Natural killer cell treated with Interleukin-12 subunit alpha and Interleukin-12 subunit beta and Interleukin-15 and Interleukin-18, amount 100 ng/mL, for 72 hours (primary cell): ENCODE measurements at regions not wholly inside any gene's neighbourhood (a gene's known extent, or its start where the extent isn't known, plus 50 kb on each side); places are given as distances from the start of the nearest gene placed in this dataset.
A peak's percentile ranks its signal among the peaks of the same experiment; 100 is the strongest.

ENCODE experiments used
- ATAC-seq, 2 donors: fragments of 150-1000 bp; cut with Tn5 transposase in 1 of 2; sonication (Bioruptor Pico), chemical (Tn5 transposase) in 1 of 2; 2 replicates each; pipeline ENCODE4 v1.10.0; 2021
- DNase-seq: peaks from one replicate; pipeline ENCODE4 v3.0.0; 2022; ENCODE audit warnings: low spot score
- H3K27ac Mint-ChIP-seq, 2 donors: 1 replicate in 1 of 2; 2 replicates in 1 of 2; pipeline ENCODE4 v1.8.0; 2022; ENCODE audit warnings: mixed read lengths in 2 of 2, mild to moderate bottlenecking in 1 of 2, moderate library complexity in 1 of 2
- H3K27me3 Mint-ChIP-seq, 2 donors: 1 replicate in 1 of 2; 2 replicates in 1 of 2; pipeline ENCODE4 v1.8.0; 2022; ENCODE audit warnings: mixed read lengths in 2 of 2
- H3K36me3 Mint-ChIP-seq: one replicate; pipeline ENCODE4 v1.8.0; 2022; ENCODE audit warnings: mixed read lengths
- H3K4me1 Mint-ChIP-seq, 2 donors: 1 replicate in 1 of 2; 2 replicates in 1 of 2; pipeline ENCODE4 v1.8.0; 2022; ENCODE audit warnings: low read depth in 2 of 2, mixed read lengths in 2 of 2, mild to moderate bottlenecking in 1 of 2
- H3K4me3 Mint-ChIP-seq: one replicate; pipeline ENCODE4 v1.8.0; 2022; ENCODE audit warnings: mixed read lengths
- H3K9me3 Mint-ChIP-seq: 2 replicates; pipeline ENCODE4 v1.8.0; 2022; ENCODE audit warnings: mixed read lengths

DNA sequence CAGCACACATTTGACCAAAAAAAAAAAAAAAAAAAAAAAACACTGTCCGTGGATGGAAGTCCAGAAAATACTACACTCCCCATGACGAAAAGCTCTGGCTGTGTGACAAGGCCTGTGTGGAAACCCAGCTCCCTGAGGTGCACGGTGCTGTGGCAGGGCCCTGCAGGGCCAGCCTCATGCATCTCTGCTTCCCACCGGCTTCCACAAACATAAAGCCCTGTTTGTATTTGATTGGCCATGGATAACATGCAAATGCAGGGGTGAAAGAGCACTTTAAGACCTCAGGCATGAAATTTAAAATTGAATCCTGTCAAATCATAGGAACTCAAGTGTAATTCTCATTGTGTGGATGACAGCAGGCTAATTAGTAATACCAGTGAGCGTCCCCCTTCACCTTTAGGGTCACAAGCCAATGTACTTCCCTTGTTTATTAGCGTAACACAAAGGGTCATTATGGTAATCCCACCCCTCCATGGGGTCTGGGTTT, 757.2 kb downstream of the GALR1 start:
- no peaks in the 10 kb centered on the region for H3K4me1 Mint-ChIP-seq
- H3K9me3 Mint-ChIP-seq: peaks cover 8% of the 10 kb centered on the region
- DNase-seq (no peak), ATAC-seq (no peak)
- peaks cover 12 to 20% of the 10 kb centered on the region in 2 donors for H3K27me3 Mint-ChIP-seq
- no peak overlapping the region for H3K27ac Mint-ChIP-seq
- H3K36me3 Mint-ChIP-seq: no peaks in the 10 kb centered on the region
- H3K4me3 Mint-ChIP-seq: no peak overlapping the region

DNA sequence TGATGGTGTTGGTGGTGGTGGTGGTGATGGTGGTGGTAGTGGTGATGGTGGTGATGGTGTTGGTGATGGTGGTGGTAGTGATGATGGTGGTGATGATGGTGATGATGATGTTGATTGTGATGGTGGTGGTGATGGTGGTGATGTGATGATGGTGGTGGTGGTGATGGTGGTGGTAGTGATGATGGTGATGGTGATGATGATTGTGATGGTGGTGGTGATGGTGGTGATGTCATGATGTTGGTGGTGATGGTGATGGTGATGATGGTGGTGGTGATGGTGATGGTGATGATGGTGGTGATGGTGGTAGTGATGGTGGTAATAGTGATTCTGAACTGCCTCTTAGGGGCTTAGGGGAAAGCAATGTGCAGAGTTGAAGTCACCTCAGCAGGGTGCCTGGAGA, 760.7 kb downstream of the GALR1 start:
- H3K4me1 Mint-ChIP-seq: no peaks in the 10 kb centered on the region
- peaks cover 8% of the 10 kb centered on the region for H3K9me3 Mint-ChIP-seq
- no peak overlapping the region for H3K27ac Mint-ChIP-seq
- H3K27me3 Mint-ChIP-seq: peaks cover 9 to 13% of the 10 kb centered on the region in 2 donors
- ATAC-seq: no peak
- no peak for DNase-seq
- no peaks in the 10 kb centered on the region for H3K36me3 Mint-ChIP-seq
- H3K4me3 Mint-ChIP-seq: no peak overlapping the region

DNA sequence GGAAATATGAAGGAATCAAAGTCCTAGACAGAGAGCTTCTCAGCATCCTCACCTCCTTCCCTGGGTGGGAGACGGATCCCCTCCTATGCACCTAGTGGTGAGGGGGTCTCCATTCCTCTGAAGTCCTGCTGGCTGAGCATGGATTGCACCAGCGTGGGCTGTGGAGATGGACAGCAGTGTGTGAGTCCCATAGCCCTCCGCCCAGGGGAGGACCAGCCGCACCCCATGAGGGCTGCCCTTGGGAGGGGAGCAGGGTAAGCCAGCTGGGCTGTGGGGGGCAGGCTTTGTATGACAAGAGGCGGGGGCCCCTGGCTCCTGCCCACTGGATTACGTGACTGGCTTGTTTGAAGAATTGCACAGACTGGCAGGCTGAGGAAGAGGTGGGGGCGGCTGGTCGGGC, 768.2 kb downstream of the GALR1 start:
- Mint-ChIP-seq H3K27ac (no peak overlapping the region), H3K36me3 (no peaks in the 10 kb centered on the region), H3K9me3 (no peaks in the 10 kb centered on the region), H3K27me3 (no peaks in the 10 kb centered on the region), H3K4me3 (no peak overlapping the region), H3K4me1 (no peaks in the 10 kb centered on the region)
- ATAC-seq: peak; percentile 20 to 52
- no peak for DNase-seq

DNA sequence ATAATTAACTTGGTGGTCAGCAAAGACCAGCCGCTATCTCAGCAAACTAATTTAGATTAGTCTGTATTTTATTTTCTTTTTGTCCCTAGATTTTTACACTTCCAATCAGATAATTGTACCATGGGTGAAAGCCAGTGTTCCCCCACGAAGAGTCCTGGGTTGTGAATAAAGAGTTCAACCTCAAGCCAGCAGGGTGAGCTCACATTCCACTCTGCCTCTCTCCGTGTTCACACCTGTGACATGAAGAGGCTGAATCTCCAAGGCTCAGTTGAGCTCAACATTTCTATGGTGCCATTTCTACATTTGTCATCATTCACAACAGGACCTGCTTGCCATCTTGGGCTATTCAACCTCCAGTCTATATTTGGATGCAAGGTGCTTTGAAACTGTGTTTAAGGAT, 771.5 kb downstream of the GALR1 start:
- Mint-ChIP-seq H3K4me1 (no peaks in the 10 kb centered on the region), H3K27ac (no peak overlapping the region), H3K36me3 (no peaks in the 10 kb centered on the region), H3K27me3 (peaks cover 5 to 8% of the 10 kb centered on the region in 2 donors), H3K4me3 (no peak overlapping the region), H3K9me3 (no peaks in the 10 kb centered on the region)
- no peak for DNase-seq
- ATAC-seq: no peak

DNA sequence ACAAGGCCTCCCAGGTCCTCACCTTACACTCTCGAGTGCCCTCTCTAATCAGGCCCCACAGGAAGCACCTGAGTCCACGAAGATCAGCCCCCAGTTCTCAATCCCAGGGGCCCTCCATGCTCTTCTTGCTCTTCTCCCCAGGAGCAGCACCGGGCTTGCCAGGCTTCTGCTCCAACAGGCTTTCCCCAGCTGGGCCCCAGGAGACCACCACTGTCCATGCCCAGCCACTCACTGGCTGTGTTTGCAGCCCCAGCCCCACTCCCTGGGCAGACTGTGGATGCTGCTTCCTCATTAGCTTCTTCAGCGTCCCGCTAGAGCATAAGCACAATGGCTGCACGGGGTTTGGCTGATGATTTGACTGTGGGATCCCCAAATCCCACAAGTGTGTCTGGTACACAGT, 781.9 kb downstream of the GALR1 start:
- Mint-ChIP-seq H3K4me3 (no peak overlapping the region), H3K27me3 (peaks cover 0 to 2% of the 10 kb centered on the region in 2 donors), H3K27ac (no peak overlapping the region), H3K4me1 (no peaks in the 10 kb centered on the region), H3K36me3 (no peaks in the 10 kb centered on the region), H3K9me3 (no peaks in the 10 kb centered on the region)
- DNase-seq: no peak
- peak in 1 of 2 donors; percentile 33 for ATAC-seq

DNA sequence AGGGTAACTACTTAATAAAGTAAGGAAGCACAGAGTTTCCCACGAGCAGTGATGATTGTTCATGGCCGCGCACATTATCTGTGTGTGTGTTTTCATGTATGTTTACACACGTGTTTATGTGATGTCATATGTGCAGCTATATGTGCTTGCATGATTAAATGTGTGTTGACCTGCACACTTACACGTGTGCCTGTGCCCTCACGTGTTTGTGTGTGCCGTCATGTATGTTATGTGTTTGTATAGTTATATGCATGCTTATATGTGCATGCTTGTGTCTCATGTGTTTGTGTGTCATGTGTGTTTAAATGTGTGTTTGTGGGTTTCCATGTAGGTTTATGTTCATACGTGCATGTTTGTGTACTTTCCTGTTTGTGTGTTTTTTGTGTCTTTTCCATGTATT, 782.3 kb downstream of the GALR1 start:
- H3K27ac Mint-ChIP-seq: no peak overlapping the region
- no peak for ATAC-seq
- peaks cover 0 to 2% of the 10 kb centered on the region in 2 donors for H3K27me3 Mint-ChIP-seq
- DNase-seq: no peak
- no peak overlapping the region for H3K4me3 Mint-ChIP-seq
- no peaks in the 10 kb centered on the region for H3K36me3 Mint-ChIP-seq
- H3K9me3 Mint-ChIP-seq: no peaks in the 10 kb centered on the region
- H3K4me1 Mint-ChIP-seq: no peaks in the 10 kb centered on the region

DNA sequence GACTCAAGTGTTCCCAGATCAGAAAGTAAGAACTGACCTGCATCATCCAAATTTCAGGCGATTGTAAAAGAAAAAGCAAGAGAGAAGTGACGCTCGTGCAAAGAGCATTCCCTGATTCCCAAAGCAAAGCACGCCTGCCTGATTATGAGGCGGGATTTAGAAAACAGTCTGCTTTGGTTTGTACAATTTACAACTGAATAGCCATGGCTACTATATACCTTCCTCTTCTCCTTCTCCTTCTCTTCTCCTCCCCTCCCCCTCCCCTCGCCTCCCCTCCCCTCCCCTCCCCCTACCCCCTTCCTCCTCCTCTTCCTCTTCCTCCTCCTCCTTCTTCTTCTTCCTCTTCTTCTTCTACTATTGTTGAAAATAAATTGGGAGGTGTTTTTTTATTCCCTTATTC, 782.9 kb downstream of the GALR1 start:
- no peak overlapping the region for H3K4me3 Mint-ChIP-seq

DNA sequence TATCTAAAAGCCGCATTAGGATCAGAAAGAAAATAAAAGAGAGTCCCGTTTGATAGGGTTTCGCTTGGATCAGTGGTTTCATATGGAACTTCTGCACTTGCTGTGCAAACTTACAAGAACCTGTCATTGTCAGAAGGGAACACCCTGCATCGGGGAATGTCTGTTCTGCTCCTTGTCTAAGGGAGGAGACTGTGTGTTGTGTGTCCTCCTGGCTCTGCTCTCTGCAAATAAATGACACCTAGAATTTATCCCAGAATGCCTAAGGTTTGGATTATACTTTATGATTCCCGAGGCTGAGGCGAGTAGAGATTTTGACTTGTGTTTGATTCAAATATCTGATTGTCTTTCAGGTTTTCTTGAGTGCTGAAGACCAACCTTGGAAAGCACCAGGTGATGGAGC, 785.1 kb downstream of the GALR1 start:
- Mint-ChIP-seq H3K4me3 (no peak overlapping the region), H3K27ac (no peak overlapping the region), H3K27me3 (peaks cover 0 to 9% of the 10 kb centered on the region in 2 donors), H3K4me1 (no peaks in the 10 kb centered on the region), H3K9me3 (no peaks in the 10 kb centered on the region), H3K36me3 (no peaks in the 10 kb centered on the region)
- ATAC-seq: no peak
- DNase-seq: no peak

More for the DNA sequence above, 782.9 kb downstream of the GALR1 start:
- ATAC-seq (no peak), DNase-seq (no peak)
- no peak overlapping the region for H3K27ac Mint-ChIP-seq
- H3K36me3 Mint-ChIP-seq: no peaks in the 10 kb centered on the region
- no peaks in the 10 kb centered on the region for H3K4me1 Mint-ChIP-seq
- H3K9me3 Mint-ChIP-seq: no peaks in the 10 kb centered on the region
- H3K27me3 Mint-ChIP-seq: peaks cover 0 to 4% of the 10 kb centered on the region in 2 donors

DNA sequence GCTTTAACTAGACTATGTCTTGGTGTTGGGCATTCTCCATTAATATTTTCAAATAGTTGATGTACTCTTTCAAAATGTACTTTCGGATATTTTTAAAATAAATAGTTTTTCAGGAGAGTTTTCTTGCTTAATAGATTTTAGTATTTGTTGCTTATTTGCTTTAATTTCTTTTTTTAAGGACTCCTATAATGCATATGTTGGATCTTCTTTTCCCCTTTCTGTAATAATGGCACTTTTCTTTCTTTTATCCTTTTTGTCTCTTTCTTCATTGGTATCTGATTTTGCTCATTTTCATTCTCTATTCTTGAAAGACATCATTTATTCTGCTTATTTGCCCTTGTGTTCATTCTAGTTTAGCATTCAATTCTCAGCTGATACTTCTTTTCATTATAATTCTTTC, 791.6 kb downstream of the GALR1 start:
- H3K36me3 Mint-ChIP-seq: peaks cover 6% of the 10 kb centered on the region
- no peak overlapping the region for H3K4me3 Mint-ChIP-seq
- no peak for DNase-seq
- peaks cover 7% of the 10 kb centered on the region for H3K9me3 Mint-ChIP-seq
- H3K4me1 Mint-ChIP-seq: no peaks in the 10 kb centered on the region
- H3K27ac Mint-ChIP-seq: no peak overlapping the region
- ATAC-seq: no peak
- peaks cover 9% of the 10 kb centered on the region in 2 donors for H3K27me3 Mint-ChIP-seq

DNA sequence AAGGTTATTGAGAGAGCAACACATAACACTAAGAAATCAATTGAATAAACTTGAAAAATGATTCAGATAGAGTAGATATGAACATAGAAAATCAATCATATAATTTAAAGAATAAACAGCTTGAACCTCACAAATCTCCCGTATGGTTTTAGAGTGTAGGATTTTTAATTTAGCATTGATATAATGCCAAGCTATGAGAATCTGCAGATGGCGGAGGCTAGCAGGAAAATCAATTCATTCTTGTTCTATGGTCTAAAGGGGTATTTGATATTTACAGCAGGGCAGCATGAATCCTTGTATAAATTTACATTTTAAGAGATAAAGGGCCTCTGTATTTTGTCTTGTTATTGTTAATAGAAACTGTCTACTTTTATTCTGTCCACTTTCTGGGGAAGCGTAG, 797.0 kb downstream of the GALR1 start:
- Mint-ChIP-seq H3K9me3 (no peaks in the 10 kb centered on the region), H3K27ac (no peak overlapping the region), H3K27me3 (peaks cover 5 to 12% of the 10 kb centered on the region in 2 donors), H3K36me3 (no peaks in the 10 kb centered on the region), H3K4me3 (no peak overlapping the region), H3K4me1 (no peaks in the 10 kb centered on the region)
- DNase-seq: no peak
- ATAC-seq: no peak

DNA sequence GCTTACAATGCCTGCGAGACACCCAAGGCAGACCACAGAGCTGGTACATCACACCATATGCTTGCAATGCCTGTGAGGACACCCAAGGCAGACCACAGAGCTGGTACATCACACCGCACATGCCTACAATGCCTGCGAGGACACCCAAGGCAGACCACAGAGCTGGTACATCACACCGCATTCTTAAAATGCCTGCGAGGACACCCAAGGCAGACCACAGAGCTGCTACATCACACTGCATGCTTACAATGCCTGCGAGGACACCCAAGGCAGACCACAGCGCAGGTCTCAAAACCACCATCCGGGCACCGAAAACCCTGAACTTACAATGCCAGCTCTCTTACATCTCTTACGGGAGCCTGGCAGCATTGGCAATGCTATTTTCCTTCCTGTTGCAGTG, 799.6 kb downstream of the GALR1 start:
- peaks cover 5 to 7% of the 10 kb centered on the region in 2 donors for H3K27me3 Mint-ChIP-seq
- H3K9me3 Mint-ChIP-seq: no peaks in the 10 kb centered on the region
- H3K36me3 Mint-ChIP-seq: no peaks in the 10 kb centered on the region
- no peak overlapping the region for H3K4me3 Mint-ChIP-seq
- H3K27ac Mint-ChIP-seq: no peak overlapping the region
- no peak for DNase-seq
- ATAC-seq: no peak
- H3K4me1 Mint-ChIP-seq: no peaks in the 10 kb centered on the region

DNA sequence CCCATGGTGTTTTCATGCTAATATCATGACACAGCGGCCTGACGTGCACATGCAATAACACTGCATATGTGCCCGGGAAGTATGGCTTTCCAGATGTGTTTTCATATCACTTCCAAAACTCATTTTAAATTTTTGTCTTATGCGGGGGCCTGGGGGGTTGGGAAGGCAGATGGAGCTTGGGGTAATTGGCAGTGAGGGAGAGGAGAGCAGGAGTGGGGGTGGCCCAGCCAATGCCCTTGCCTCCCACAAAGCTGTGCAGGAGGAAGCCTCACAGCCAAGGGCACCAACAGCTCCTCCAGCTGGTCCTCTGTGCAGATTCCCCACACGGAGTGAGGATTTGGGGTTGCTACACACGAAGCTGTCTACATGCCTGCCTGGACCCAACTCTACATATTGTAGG, 805.2 kb downstream of the GALR1 start:
- Mint-ChIP-seq H3K4me1 (no peaks in the 10 kb centered on the region), H3K4me3 (no peak overlapping the region), H3K27me3 (peaks cover 0 to 7% of the 10 kb centered on the region in 2 donors), H3K36me3 (no peaks in the 10 kb centered on the region), H3K9me3 (no peaks in the 10 kb centered on the region), H3K27ac (no peak overlapping the region)
- DNase-seq (no peak), ATAC-seq (no peak)

DNA sequence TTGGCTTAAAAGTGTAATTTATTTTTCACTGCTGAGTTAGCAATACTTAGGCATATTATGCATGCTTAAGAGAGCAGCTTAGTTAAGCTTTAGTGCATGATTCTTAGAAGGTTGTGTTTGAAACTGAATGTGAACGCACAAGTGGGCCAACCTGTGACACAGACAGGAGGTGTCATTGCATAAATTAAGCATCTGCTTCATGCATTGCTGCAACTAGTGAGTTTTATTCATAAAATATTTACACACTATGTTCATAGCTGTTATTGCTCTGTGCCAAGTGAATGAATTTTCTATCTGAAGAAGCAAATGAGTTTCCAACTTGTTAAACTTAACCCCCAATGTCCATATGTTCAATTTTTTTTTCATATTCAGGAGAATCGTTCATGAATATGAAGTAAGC, 806.4 kb downstream of the GALR1 start:
- Mint-ChIP-seq H3K27ac (no peak overlapping the region), H3K4me1 (no peaks in the 10 kb centered on the region), H3K36me3 (no peaks in the 10 kb centered on the region), H3K9me3 (no peaks in the 10 kb centered on the region), H3K4me3 (no peak overlapping the region), H3K27me3 (peaks cover 0 to 7% of the 10 kb centered on the region in 2 donors)
- ATAC-seq (no peak), DNase-seq (no peak)

DNA sequence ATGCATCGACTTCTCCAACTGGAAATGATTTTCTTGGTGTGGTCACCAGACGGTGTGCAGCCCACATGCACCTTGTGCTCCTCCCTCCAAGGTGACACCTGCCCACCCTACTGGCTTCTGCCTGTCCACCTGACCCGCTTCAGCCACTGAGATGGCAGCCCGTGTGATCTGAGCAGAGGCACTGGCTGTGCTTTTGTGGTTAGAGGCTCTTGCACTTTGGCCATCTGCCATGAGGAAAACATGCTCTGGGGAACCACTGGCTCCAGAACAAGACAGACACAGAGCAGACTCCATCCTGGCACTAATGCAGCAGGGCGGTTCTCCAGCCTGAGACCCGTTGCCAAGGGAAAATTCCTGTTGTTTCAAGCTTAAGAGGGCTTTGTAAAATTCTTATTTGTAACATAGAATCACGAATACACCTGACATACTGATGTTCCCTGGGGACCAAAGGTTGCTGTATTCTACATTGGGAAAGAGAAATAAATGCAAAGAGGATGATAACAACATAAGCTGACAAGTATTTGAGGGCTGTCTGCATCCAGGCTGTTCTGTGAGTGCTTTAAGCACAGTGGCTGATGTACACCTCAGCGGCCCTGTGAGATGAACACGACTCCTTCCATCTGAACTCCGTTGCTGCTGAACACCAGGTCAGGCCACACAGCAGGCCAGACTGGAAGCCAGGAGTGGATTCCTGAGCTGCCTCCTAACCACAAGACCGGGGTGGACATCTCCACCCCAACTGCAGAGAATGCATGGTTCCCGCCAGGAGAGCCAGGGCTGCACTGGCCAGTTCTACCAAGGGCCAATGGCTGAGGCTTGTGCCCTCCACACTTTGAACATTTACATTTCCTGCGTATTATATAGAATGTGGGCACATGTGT, 820.4 kb downstream of the GALR1 start:
- H3K9me3 Mint-ChIP-seq: no peaks in the 10 kb centered on the region
- no peak overlapping the region for H3K4me3 Mint-ChIP-seq
- DNase-seq: no peak
- no peaks in the 10 kb centered on the region for H3K4me1 Mint-ChIP-seq
- peaks cover 8 to 12% of the 10 kb centered on the region in 2 donors for H3K27me3 Mint-ChIP-seq
- H3K36me3 Mint-ChIP-seq: no peaks in the 10 kb centered on the region
- peak in 1 of 2 donors; percentile 6 for ATAC-seq
- no peak overlapping the region for H3K27ac Mint-ChIP-seq
